ENCODE measurements at regions not wholly inside any gene's neighbourhood (a gene's known extent, or its start where the extent isn't known, plus 50 kb on each side); places are given as distances from the start of the nearest gene placed in this dataset.

DNA sequence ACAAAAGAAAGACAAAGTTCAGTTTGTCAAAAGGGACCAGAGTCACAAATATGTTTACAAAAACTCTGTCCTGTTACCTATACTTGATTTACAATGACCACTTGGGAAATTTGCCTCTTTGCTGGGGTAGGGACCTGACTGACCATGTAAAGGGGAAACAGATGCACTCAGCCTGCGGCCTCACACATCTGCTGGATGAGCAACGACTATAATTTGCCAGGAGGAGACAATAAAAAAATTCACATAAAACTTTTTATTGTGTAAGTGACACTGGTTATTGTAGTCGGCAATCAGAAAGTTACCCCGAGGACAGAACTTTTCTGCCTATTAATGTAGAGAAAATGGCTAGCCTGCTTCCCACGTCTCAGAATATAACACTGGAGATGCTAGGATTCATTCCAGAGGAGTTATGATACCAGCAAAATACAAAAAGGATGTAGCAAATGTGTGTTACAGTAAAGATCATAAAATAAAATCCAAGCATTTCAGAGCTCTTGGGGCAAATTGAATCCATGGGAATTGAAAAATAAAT lies 415.4 kb upstream of the SPTLC3 start:
- no peak overlapping the region for H3K4me3 ChIP-seq
- no peak overlapping the region for H3K27ac ChIP-seq

DNA sequence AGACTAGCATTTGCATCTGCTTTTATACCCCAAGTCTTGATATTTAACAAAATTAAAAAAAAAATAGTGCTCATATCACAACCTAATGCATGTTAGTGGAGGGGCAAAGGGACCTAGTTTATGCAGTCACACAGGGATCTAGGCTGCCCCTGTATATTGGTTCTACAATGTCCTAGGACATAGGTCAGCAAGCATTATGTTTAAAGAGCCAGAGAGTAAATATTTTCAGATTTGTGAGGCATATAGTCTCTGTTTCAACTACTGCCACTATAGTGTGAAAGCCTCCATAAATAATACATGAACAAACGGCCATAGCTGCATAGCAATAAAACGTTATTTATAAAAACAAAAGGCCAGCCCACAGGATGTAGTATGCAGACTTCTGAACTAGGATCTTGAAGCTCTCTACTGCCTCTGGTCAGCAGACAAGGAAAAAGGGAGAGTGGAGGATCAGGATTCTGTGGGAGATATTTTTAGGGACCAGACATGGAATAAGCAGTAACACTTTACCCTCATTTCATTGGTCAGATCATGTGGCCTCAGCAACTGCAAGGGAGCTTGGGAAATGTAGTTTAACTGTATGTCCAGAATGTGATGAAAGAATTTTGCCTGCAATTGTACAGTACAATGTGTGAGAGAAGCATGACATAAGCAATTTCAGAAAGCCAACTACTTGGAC lies 414.2 kb upstream of the SPTLC3 start:
- H3K27ac ChIP-seq: no peak overlapping the region

DNA sequence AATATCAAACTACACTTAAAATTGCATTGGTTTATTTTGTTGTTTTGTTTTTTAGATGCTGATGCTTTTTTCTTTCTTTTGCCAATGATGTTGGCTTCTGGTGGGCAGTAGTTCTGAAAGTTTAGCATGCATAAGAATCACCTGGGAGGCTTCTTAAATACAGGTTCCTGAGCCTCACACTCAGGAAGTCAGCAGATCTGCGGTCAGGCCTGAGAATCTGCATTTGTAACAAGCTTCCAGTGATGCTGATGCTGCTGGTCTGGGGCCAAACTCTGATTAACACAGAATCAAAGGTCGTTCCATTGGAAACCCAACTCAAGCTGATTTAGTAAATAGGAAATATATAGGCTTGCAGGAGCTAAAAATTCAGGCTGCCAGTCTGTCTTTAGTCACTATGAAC lies 412.9 kb upstream of the SPTLC3 start:
- no peak overlapping the region for H3K4me3 ChIP-seq

More for the DNA sequence above, 414.2 kb upstream of the SPTLC3 start:
- H3K4me3 ChIP-seq: no peak overlapping the region

DNA sequence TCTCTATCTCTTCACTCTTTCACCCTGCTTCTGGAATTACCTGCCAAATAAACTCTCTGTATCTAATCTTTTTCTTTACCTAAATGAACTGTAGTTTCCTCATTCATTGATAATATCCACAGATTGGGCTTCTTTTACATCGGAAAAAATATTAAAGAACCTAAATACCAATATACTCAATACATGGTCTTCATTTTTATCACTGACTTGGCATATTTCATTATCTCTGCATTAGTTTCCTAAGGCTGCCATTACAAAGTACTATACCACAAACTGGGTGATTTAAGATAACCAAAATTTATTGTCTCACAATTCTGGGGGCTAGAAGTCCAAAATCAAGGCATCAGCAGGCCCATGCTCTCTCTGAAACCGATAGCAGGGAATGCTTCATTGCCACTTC lies 411.9 kb upstream of the SPTLC3 start:
- no peak overlapping the region for H3K4me3 ChIP-seq
- no peak overlapping the region for H3K27ac ChIP-seq

More for the DNA sequence above, 412.9 kb upstream of the SPTLC3 start:
- H3K27ac ChIP-seq: no peak overlapping the region

DNA sequence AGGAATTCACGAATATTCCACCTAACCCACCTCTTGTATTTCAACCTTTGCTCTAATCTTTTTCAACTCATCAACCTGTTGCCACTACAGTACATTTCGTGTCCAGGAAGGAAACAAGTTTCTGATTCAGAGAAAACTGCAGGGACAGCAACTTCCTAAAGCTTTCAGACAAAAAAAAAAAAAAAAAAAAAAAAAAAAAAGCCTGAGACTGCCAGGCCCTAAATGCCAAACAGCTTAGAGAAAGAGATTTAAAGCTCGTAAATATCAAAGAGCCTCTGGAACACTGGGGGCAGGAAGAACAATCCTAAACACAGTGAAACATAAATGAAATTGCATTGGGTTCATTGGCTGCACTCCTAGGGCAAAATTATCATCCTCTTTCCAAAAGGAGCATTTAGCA lies 411.2 kb upstream of the SPTLC3 start:
- H3K4me3 ChIP-seq: no peak overlapping the region
- no peak overlapping the region for H3K27ac ChIP-seq

DNA sequence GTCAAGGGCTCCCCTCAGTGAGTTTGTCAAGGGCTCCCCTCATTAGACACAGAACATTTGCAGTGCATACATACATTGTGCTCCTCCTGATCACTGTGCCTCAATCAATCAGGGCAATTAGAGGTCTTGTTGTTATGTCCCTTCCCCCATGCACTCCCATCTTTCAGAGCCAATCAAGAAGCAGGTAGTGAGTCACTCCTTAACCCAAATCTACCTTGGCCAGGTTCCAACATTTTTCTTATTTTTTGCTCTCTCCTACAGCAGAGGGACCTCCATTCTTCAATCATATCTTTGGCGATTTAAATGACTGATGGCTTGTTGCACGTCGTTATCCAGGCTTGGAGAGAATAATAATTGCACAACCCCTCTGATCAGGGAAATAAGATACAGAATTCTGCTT lies 409.9 kb upstream of the SPTLC3 start:
- H3K27ac ChIP-seq: no peak overlapping the region

DNA sequence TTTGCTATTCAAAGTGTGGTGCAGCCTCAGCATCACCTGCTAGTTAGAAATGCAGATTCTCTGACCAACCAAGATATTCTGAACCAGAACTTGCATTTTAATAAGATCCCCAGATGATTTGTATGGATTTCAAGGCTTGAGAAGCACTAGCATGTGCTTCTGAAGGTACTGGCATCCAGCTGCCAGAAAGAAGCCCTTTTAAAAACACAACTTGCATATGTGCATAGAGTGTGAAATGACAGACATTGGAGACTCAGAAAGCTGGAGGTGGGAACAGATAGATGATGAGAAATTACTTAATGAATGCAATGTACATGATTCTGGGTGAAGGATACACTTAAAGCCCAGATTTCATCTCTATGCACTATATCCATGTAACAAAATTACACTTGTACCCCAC lies 409.3 kb upstream of the SPTLC3 start:
- H3K4me3 ChIP-seq: no peak overlapping the region
- H3K27ac ChIP-seq: no peak overlapping the region

More for the DNA sequence above, 409.9 kb upstream of the SPTLC3 start:
- H3K4me3 ChIP-seq: no peak overlapping the region

DNA sequence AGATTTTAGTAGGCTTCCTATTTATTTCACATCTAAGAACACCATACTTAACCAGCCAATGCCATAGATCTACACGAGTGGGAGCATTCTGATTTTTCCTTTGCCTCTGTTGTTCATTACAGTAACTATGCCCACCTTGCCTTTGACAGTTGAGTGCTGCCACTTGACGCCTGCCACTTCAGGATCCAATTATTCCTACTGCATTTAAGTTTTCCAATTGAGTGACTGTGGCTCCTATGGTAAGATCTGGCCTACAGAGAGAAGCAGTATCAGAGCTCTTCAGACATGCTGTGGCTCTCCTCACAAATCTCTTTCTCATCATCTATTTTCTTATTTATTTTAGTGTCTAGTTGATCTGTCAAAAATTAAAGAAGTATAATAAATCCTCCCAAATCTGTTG lies 403.0 kb upstream of the SPTLC3 start:
- Histone ChIP-seq H3K4me3 (no peak overlapping the region), H3K27ac (no peak overlapping the region)

DNA sequence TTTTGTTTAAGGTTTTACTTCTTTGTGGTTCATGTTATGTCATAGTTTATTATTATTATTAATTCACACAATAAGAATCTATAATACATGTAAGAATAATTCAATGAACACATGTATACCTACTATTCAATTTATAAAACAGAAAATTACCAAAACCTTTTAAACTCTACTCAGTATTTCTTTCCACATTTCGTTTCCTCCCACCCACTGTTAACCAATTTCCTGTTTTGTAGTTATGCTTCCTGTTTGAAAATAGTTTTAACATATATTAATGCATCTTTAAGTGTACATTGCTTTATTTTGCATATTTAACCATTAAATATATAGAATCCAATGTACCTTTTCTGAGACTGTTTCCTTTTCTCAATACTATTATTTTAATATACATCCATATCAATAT lies 397.9 kb upstream of the SPTLC3 start:
- Histone ChIP-seq H3K4me3 (no peak overlapping the region), H3K27ac (no peak overlapping the region)

DNA sequence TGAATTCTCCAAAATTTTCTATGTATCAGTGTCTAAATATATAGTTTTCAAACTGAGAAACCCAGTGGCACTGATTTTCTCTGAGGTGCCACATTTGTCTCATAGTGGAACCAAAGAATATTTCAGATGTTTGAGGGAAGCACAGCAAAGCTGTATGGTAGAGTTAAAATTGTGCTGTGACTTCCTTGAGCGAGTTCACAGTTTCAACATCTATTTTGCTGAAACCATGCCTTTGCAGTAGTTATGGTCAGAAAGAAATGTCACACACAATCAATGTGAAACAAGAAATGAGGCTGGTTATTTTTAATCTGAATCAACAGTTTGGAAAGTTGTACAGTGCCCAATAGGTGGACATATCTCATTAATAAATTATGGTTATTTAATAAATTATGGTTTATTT lies 394.0 kb upstream of the SPTLC3 start:
- H3K27ac ChIP-seq: no peak overlapping the region
- no peak overlapping the region for H3K4me3 ChIP-seq

DNA sequence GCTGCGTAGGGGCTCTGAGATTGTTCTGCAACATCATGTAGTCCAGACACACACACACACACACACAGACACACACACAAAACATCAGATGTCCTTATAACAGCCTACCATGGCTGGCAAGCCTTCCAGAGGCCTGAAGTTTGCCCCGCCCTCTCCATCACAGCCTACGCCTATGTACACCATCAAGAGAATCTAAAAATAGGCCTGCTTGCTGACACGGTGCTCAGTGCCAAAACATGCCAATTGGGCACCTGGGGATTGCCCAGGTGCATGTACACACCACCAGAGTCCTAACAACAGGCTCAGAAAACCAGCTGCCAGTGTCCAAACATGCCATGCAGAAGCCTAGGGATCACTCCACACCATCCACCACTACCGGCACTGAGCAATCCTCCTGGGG lies 391.7 kb upstream of the SPTLC3 start:
- H3K27ac ChIP-seq: no peak overlapping the region
- H3K4me3 ChIP-seq: no peak overlapping the region

DNA sequence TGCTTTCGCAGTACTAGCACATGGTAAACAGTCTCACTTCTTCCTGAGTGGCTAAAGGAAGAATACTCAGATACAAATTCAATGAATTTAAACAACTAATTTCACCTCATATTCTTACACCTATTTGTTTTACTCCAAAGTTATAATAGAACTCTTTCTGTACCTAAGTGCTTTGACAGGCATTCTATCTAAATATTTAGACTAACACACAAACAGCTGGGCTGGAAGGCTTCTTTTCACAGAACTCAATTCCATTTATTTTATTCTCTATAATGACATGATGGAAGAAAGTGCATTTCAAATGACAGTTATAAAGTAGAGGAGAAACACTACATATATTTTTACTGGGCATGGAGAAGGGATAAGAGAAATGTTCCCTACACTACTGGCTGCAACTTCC lies 384.9 kb upstream of the SPTLC3 start:
- no peak overlapping the region for H3K4me3 ChIP-seq

DNA sequence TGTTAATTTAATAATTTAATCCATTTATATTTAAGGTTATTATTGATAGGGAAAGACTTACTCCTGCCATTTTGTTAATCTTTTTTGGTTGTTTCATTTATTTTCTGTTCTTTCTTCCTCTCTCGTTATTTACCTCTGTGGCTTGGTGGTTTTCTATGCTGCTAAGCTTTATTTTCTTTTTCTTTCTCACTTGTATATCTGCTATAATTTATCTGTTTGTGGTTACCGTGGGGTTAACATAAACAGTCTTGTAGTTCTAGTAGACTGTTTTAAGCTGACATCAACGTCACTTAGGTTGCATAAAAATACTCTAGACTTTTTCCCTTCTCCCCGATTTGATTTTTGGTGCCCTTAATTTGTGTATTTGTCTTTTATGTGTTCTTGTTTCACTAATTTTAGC lies 381.3 kb upstream of the SPTLC3 start:
- Histone ChIP-seq H3K4me3 (no peak overlapping the region), H3K27ac (no peak overlapping the region)

More for the DNA sequence above, 384.9 kb upstream of the SPTLC3 start:
- H3K27ac ChIP-seq: no peak overlapping the region

DNA sequence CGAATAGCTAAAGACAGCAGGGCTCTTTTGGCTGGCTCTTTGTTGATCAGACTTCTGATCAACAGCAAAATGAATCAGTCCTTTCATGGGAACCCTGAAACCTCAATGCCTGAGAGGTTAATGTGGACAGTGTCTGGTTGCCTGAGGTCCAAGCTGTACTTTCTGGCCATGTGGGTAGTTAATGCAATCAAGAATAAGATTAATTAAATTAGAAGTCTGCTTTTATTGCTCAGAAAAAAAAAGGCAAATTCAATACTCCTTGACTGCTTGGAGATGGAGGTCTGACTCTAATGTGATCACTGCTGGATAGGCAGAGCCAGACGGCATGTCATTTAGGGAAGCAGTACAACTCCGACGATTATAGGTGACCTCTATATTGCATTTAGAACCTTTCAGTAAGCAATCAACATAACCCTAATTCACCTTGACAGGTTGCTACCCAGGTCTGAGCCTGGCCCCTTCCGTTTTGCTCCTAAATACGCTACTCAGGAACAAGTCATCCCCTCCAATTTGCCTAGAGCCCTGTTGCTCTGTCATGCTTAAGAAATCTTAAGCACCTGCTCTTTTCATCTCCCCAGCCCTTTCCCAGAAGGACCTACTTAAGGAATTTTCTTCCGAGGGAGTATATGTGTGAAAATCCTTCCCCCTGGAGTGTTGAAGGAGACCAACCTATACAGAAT lies 370.0 kb upstream of the SPTLC3 start:
- H3K27ac ChIP-seq: no peak overlapping the region
- no peak overlapping the region for H3K4me3 ChIP-seq

DNA sequence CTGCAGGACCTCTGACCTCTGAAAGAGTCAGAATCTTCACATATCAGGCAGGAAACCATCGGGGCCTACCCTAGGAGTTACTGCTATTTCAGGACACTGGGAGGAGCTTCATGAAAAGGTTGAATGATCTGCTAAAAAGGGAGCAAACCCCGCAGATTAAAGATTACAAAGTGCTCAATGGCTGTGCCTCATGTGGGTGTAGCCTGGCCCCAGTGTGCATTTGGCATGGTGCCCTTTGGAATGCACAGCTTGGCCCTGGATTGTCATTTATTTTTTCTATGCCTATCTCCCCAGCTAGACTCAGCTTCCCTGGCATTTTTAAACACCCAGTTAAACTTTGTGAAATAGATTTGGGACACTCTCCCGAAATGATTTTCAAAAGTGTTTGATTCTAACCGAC lies 368.5 kb upstream of the SPTLC3 start:
- Histone ChIP-seq H3K4me3 (no peak overlapping the region), H3K27ac (no peak overlapping the region)

DNA sequence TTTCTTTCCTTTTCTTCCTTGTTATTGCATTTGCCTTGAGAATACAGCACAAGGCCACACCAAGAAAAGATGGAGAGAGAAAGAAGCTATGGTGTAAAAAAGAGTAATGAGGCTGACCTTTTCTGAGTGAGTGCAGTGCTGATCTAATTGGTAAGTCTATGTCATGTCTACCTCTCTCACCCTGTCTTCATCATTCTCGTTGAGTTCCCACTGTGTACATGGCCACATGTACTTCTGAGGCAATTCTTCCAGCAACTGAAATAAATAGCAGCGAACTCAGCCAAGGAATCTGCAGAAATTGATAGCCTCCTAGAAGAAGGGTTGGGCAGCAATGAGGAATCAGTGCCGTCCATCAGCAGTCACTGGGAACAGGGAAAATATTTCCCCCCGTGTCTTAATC lies 367.2 kb upstream of the SPTLC3 start:
- Histone ChIP-seq H3K27ac (no peak overlapping the region), H3K4me3 (no peak overlapping the region)

DNA sequence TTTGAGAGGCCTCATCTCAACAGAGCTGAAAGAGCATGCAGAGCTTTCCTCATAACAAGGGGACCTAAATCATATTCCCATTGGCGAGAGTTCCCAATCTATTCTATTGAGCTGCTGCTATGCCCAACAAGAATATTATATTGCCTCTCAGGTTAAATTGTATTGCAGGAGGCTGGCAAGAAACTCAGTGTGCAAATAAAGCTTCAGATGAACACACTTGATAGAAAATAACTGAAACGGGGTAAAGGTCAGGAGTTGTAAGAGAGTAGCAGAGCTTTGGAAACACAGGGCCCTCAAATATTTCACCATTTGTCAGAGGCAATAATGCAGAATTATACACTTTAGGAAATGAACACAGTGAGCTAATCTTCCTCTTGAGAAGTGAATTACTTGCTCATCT lies 364.3 kb upstream of the SPTLC3 start:
- Histone ChIP-seq H3K4me3 (no peak overlapping the region), H3K27ac (no peak overlapping the region)

DNA sequence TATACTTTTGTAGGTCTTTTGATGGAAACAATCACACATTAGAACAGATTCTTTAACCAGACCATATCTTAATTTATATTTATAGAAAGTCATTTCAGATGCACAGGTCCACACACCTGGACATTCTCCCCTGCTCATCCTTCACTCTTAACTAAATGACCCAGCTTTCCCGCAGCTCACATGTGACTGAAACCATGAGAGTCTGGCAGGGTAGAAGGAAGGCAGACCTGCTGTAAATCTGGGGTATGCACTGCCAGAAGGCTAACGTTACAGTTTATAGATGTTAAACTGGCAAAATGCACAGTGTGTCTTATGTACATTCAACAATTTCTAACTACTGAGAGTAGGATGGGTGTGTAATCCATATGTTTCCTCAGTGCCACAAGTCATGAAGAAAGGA lies 359.5 kb upstream of the SPTLC3 start:
- Histone ChIP-seq H3K27ac (no peak overlapping the region), H3K4me3 (no peak overlapping the region)

DNA sequence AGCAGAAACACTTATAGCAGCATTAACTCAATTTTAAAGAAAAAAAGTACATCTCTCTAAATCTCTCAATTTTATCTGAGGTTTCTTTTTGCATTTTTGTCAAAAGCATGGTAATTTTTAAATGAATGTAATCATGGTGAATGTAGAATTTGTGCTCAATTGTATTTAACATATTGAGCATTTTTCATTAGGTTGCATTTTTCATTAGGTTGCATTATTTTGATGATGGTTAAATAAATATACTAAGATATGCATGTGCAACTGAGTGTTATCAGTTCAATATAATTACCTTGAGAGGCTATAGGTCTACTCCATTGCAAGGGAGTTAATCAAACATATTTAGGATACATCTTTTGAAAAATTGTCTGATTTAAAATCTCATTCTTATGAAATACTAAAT lies 355.1 kb upstream of the SPTLC3 start:
- Histone ChIP-seq H3K27ac (no peak overlapping the region), H3K4me3 (no peak overlapping the region)

DNA sequence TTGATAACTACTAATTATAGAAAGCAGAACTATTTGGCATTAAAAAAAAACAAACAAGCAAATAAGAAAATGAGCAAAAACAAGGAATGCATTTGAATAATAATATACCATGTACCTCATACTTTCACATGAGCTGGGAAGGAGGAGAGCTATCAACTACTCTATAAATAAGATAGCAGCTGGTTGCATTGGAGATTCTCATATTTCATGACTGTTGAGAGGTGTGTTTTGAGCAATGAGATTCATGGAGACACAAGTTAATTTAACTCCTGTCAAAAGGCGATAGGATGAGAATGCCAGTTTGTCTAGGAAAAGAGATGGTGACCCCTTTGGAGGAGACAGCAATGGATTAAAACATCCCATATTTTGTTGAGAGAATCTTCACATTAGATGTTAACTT lies 348.8 kb upstream of the SPTLC3 start:
- H3K27ac ChIP-seq: no peak overlapping the region
- no peak overlapping the region for H3K4me3 ChIP-seq

DNA sequence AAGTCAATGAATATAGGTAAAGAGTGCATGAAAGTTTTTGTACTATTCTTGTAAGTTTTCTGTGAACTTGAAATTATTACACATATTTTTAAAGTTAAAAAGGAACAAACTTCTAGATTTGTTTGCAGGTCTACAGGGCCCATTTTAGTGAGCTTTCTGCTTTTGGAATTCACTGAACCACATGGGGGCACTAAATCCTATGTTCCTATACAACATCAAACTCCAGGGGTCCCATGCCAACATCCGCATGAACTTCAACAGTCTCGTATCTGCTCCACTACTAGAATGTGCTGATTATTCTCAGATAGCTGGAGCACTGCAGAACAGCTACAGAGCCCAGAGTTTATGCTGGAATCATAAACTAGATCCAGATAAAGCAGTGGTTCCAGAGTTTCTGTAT lies 347.9 kb upstream of the SPTLC3 start:
- H3K27ac ChIP-seq: no peak overlapping the region
- no peak overlapping the region for H3K4me3 ChIP-seq

DNA sequence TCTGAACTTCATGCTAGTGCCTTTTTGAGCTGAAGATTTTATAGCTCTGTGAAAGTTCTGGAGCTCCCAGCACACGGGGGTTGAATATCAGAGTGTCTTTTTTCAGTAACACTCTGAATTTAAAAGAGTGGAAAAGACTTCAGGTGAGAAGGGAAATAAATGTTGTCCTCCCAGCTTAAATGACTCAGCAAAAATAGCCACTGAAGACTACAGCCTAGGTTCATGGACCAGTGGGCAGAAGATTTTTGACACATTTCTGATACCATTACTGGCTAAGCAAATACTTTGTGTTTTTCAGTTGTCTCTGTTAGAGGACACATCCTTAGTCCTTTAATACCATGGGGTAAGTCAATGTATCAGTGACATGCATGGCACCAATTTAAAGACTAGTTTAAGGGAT lies 338.5 kb upstream of the SPTLC3 start:
- Histone ChIP-seq H3K27ac (no peak overlapping the region), H3K4me3 (no peak overlapping the region)
